SK-N-MC (cell line): ENCODE measurements at regions not wholly inside any gene's neighbourhood (a gene's known extent, or its start where the extent isn't known, plus 50 kb on each side); places are given as distances from the start of the nearest gene placed in this dataset.

Source experiments
- EZH2 ChIP-seq: fragments of 200-600 bp; sonication (generic); IDR thresholded peaks from one replicate; pipeline ENCODE4 v1.6.1; 2017; ENCODE audit warnings: antibody characterized with exemption
- POLR2AphosphoS5 ChIP-seq: IDR thresholded peaks from 2 replicates; pipeline ENCODE4 v1.6.1; 2012; ENCODE audit warnings: mild to moderate bottlenecking, low read depth, low read length, borderline replicate concordance

DNA sequence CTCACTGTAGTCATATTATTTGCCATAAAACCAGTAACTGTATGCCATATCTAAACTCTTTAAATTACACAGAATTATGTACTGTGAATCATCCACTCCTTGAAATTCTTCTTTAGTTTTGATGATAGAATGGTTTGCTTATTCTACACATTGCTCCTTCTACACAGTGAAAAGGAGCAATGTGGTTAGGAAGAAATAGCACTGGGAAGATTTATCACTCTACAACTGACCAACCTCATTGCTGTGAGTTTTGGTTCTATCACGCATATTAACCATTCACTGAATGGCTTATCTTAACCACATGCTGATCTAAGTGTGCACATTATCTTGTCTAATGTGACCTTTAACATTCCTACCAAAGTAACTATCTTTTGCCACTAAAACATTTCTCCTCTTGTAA lies 415.7 kb upstream of the NDST4 start:
- no peak for TF ChIP-seq EZH2
- no peak for TF ChIP-seq POLR2AphosphoS5
